Activated gamma-delta T cell (primary cell): ENCODE measurements at regions not wholly inside any gene's neighbourhood (a gene's known extent, or its start where the extent isn't known, plus 50 kb on each side); places are given as distances from the start of the nearest gene placed in this dataset.

ENCODE experiments used
- DNase-seq: peaks from one replicate; lab custom pipeline; 2025; lab: John Stamatoyannopoulos, UW

- DNase-seq, result no peak
These were observed 134.5 kb downstream of the BAMBI start for GRCh38 chr10:28811639-28812349.

DNA sequence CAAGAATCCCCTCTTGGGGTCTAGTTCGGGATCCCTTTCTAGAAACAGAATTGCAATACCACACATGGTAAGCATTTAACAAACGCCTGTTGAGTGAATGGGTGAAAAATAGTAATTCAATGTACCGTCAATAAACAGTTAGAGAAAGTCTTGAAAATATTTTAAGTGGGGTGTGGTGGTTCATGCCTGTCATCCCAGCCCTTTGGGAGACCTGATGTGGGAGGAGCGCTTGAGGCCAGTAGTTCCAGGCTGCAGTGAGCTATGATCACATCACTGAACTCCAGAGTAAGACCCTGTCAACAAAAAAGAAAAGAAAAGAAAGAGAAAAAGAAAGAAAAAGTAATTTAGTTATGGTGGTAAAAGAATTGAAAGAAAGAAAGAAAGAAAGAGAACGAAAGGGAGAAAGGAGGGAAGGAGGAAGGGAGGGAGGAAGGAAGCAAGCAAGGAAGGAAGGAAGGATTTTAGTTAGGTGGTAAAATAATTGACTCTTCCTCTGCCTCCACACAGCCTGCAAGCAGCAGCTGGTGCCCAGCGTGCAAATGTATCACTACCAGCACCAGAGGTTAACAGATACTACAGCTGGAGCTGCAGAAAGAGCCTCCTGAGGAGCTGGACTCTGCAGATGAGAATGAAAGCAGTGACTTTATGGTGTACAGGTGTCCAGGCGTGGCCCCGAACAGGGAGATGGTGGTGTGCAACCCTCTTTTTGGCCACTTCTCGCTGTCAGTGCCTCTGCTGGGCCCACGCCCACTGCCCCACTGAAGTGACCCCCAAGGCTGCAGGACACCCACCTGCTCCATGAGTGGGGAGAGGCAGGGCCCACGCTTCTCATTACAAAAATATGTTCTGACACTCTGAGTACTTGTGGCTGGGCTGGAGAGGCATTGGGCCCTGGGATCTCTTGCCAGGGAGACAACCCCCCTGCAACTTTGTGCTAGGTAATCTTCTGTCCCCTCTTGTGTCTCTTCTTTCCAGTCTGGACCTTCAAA, 135.4 kb downstream of the BAMBI start:
- DNase-seq, result no peak

DNA sequence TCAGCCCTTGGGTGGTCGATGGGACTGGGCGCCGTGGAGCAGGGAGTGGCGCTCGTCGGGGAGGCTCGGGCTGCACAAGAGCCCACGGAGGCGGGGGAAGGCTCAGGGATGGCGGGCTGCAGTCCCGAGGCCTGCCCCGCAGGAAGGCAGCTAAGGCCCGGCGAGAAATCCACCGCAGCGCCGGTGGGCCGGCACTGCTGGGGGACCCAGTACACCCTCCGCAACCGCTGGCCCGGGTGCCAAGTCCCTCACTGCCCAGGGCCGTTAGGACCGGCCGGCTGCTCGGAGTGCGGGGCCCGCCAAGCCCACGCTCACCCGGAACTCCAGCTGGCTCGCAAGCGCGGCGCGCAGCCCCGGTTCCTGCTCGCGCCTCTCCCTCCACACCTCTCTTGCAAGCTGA, 138.4 kb downstream of the BAMBI start:
- DNase-seq, result no peak

- no peak for DNase-seq
These were observed 145.6 kb downstream of the BAMBI start for GRCh38 chr10:28822719-28823464.

GRCh38 chr10:28823501-28824075, 146.3 kb downstream of the BAMBI start:
- DNase-seq, result no peak

DNA sequence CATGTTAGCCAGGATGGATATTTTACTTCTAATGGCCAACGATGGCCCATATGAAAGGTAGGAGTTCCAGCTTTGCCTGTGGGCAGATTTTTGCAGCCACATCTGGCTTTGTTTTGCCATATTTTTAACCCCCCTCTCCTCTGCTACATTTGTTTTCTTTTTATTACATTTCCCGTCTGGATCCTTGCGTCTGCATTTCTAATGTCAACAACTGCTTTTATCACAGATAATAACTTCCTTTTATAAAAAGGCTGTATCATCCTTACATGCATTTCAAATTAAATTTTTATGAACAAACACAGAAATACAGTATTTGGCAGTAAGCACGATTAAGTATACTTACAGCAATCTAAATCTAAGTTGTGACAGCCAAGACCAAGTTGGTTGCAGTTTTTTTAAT, 156.0 kb downstream of the BAMBI start:
- no peak for DNase-seq

DNA sequence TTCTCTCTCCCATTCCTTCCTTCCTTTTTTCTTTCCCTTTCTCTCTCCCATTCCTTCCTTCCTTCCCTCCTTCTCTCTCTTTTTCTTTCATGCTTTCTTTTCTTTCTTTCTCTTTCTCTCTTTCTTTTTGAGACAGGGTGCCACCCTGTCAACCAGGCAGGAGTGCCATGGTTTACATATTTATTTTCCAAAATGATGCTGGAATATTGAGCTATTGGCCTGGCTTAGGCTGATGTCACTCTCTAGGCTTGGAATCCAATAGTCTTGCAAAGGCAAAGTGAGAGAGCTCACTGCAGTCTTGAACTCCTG, 159.1 kb downstream of the BAMBI start:
- DNase-seq, result no peak

DNA sequence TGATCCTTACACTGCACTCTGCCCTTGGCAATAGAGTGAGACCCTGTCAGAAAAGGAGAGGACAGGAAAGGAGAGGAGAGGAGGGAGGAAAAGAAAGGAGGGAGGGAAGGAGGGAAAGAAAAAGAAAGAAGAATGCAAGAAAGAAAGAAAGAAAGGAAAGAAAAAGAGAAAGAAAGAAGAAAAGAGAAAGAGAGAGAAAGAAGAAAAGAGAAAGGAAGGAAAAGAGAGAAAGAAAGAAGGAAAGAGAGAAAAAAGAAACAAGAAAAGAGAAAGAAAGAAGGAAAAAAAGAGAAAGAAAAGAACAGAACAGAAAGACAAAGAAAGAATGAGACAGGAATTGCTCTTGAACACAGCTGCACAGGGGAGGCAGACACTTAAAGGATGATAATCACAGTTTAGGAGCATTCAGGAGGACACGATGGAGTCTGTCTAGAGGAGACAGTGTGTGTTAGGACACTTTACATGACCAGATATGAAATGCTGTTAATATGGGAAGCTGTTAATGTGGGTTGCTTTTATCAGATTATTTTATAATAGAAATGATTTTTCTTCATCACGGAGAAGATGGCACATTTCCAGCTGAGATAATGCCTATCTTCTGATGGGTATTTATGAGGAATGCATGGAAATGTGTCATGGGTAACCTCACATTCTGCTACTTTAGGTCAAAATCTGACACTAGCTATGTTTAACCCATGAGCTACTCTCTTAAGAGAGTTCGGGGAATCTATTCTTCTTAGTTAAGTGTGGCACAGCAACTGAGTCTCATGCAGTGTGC, 160.5 kb downstream of the BAMBI start:
- no peak for DNase-seq

DNA sequence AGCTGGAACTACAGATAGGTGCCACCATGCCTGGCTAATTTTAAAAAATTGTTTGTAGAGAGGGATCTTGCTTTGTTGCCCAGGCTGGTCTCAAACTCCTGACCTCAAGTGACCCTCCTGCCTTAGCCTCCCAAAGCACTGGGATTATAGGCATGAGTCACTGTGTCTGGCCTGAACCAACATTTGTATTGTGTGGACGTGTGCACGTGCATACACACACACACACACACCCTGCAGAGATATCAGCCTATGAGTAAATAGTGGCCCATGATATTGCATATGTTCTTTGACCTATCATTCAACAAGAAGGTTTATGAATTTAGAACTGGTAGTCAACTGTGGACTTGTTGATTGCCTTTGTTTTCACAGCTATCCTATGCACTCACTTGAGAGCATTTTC, 161.6 kb downstream of the BAMBI start:
- no peak for DNase-seq

DNA sequence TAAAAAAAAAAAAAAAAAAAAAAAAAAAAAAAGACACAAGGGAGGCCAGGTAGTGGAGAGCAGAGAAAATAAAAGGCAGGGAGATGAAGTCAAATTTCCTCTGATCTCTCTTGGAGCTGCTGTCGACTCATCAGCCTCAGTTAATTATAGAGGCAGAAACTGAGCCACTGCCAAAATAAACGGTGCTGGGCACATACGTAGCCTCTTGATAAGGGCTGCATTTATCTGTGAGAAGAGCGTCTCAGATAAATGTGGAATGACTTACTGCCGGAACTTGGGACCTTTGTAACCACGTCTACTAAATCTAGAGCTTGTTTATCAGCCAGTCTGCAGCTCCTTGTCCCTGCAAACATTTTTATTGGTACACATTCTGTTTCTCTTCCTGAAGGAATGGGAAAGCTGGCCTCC, 162.3 kb downstream of the BAMBI start:
- no peak for DNase-seq

DNA sequence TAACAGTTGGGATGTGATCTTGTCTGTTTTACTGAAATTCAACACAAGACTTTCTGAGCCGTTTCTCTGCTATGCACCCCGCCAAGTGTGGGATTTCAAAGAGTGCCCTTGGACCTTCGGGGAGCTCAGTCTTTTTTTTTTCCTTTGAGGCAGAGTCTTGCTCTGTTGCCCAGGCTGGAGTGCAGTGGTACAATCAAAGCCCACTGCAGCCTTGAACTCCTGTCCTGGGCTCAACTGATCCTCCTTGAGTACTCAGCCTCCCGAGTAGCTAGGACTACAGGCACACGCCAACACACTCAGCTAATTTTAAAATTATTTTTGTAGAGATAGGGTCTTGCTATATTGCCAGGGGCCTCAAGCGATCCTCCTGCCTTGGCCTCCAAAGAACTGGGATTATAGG, 162.9 kb downstream of the BAMBI start:
- DNase-seq, result no peak

DNA sequence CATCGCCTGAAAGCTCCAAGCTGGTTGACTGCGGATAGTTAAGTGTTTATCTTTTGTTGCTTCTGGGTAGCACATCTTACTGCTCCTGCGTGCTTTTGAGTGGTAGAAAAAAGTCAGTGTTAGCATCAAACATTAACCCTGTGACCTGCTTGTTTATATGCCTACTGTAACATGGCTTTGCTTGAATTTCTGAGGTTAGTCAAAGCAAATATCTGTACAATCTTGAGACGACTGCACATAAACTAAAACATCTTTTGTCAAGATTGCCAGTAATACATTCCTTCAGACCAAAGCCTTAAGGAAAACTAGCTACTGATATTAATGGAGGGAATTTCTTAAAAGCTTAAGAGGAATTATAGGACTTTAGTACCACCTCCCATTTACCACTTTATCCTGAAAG, 163.7 kb downstream of the BAMBI start:
- no peak for DNase-seq

DNA sequence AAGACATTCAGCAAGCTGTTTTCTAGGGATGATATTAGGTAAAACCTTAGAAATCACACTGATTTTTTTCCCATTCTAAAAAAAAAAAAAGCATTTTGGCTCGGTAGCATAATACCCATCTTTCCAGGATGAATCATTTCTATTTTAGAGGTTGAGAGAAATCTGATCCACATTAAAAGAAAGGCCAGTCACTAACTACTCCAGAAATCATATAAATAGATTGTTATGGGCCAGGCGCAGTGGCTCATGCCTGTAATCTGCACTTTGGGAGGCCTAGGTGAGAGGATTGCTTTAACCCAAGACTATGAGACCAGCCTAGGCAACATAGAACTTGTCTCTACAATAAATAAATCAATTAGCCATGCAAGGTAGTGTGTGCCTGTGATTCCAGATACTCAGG, 164.3 kb downstream of the BAMBI start:
- DNase-seq, result no peak

- no peak for DNase-seq
These were observed 165.0 kb downstream of the BAMBI start for GRCh38 chr10:28842321-28842720.

GRCh38 chr10:28845009-28845682, 167.8 kb downstream of the BAMBI start:
- no peak for DNase-seq

DNA sequence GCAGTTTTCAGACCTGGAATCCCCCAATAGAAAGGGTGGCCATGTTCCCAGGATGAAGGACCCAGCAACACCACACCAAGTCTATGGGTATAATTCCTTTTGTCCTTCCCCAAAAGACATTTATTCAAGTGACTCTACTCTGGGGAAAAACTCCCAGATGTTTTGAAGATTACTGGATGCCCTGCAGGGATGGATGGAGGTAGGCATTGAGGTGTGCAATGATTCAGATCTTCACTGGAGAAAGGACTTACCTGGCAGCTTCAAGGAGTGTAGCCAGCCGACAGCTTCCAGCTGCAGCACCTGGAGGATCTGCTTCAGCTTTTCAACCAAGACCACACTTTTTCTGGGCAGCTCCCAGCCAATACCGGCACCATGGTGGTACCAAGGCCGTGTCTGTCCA, 172.0 kb downstream of the BAMBI start:
- no peak for DNase-seq

GRCh38 chr10:28849821-28850220, 172.5 kb downstream of the BAMBI start:
- no peak for DNase-seq

DNA sequence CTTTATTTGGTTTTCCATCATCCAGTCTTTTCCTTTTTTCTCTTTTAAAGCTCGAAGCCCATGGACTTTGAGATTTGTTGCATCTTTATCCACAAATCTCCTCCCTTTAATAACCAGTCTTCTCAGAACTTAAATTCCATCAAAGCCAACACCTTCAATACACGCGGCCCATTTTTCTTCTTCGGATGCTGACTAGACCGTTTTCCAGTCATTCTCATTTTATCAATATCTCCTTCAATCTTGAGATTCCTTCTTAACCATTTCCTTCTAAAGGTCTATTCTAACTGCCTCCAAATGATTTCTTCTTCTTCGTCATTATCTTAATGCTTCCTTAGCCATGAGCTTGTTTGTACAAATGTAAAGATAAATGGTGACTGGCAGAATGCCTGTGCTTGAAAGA, 173.5 kb downstream of the BAMBI start:
- DNase-seq, result no peak

GRCh38 chr10:28853195-28853594, 175.9 kb downstream of the BAMBI start:
- no peak for DNase-seq

GRCh38 chr10:28857164-28857563, 179.8 kb downstream of the BAMBI start:
- DNase-seq, result no peak

GRCh38 chr10:28858646-28859045, 181.3 kb downstream of the BAMBI start:
- no peak for DNase-seq
